Head of caudate nucleus (tissue), 42 donors: ENCODE measurements at regions not wholly inside any gene's neighbourhood (a gene's known extent, or its start where the extent isn't known, plus 50 kb on each side); places are given as distances from the start of the nearest gene placed in this dataset.

Source experiments
- DNase-seq, 42 donors: peaks; one replicate each; pipeline versions ENCODE4 v3.0.0 to v3.0.0-alpha.2; 2020 to 2021; ENCODE audit warnings: mixed read lengths in 7 of 42
- intact Hi-C: fragments of 100-400 bp; cut with DNase I; formaldehyde crosslinking; loops from one replicate; pipeline ENCODE4 v1.15.0; 2022

GRCh38 chr13:59487883-59488282 lies 675.8 kb downstream of the DIAPH3 start:
- DNase-seq, result no peak
- intact Hi-C loops, result no loop called here

GRCh38 chr13:59488436-59488835 lies 675.3 kb downstream of the DIAPH3 start:
- DNase-seq, result no peak
- intact Hi-C loops, result no loop called here

- intact Hi-C loops, result no loop called here
- DNase-seq, result no peak
These were observed 673.1 kb downstream of the DIAPH3 start for GRCh38 chr13:59490651-59491050.

- intact Hi-C loops, result no loop called here
- no peak for DNase-seq
These were observed 671.6 kb downstream of the DIAPH3 start for GRCh38 chr13:59492030-59492636.

GRCh38 chr13:59493436-59493965 lies 670.2 kb downstream of the DIAPH3 start:
- no peak for DNase-seq
- intact Hi-C loops, result no loop called here

GRCh38 chr13:59494151-59494550 lies 669.6 kb downstream of the DIAPH3 start:
- intact Hi-C loops, result no loop called here
- DNase-seq, result no peak

- no peak for DNase-seq
- intact Hi-C loops, result no loop called here
These were observed 669.2 kb downstream of the DIAPH3 start for GRCh38 chr13:59494560-59494970.

GRCh38 chr13:59495299-59495698 lies 668.4 kb downstream of the DIAPH3 start:
- no peak for DNase-seq
- intact Hi-C loops, result no loop called here

GRCh38 chr13:59495936-59496512 lies 667.7 kb downstream of the DIAPH3 start:
- no peak for DNase-seq
- intact Hi-C loops, result no loop called here

- DNase-seq, result no peak
- intact Hi-C loops, result no loop called here
These were observed 666.0 kb downstream of the DIAPH3 start for GRCh38 chr13:59497621-59498247.

GRCh38 chr13:59501004-59501403 lies 662.7 kb downstream of the DIAPH3 start:
- DNase-seq, result no peak
- intact Hi-C loops, result no loop called here

GRCh38 chr13:59504407-59504806 lies 659.3 kb downstream of the DIAPH3 start:
- DNase-seq, result no peak
- intact Hi-C loops, result no loop called here

- intact Hi-C loops, result no loop called here
- no peak for DNase-seq
These were observed 653.3 kb downstream of the DIAPH3 start for GRCh38 chr13:59510386-59510785.

GRCh38 chr13:59513686-59514085 lies 650.0 kb downstream of the DIAPH3 start:
- DNase-seq, result no peak
- intact Hi-C loops, result no loop called here

- DNase-seq, result no peak
- intact Hi-C loops, result no loop called here
These were observed 649.4 kb downstream of the DIAPH3 start for GRCh38 chr13:59514316-59514715.

- DNase-seq, result no peak
- intact Hi-C loops, result no loop called here
These were observed 643.9 kb downstream of the DIAPH3 start for GRCh38 chr13:59519819-59520218.

- intact Hi-C loops, result no loop called here
- DNase-seq, result no peak
These were observed 642.2 kb downstream of the DIAPH3 start for GRCh38 chr13:59521549-59521948.

- intact Hi-C loops, result no loop called here
- DNase-seq, result no peak
These were observed 641.1 kb downstream of the DIAPH3 start for GRCh38 chr13:59522652-59523051.

- DNase-seq, result no peak
- intact Hi-C loops, result no loop called here
These were observed 636.2 kb downstream of the DIAPH3 start for GRCh38 chr13:59527500-59527899.

- DNase-seq, result peak; percentile 28 to 84 (median 62)
- intact Hi-C loops, result no loop called here
These were observed 632.1 kb downstream of the DIAPH3 start for GRCh38 chr13:59531571-59532091.
